Neural progenitor cell (in vitro differentiated cells): ENCODE measurements at regions not wholly inside any gene's neighbourhood (a gene's known extent, or its start where the extent isn't known, plus 50 kb on each side); places are given as distances from the start of the nearest gene placed in this dataset.

Source experiments
- DNase-seq: peaks from one replicate; pipeline ENCODE4 v3.0.0-alpha.2; 2016; ENCODE audit warnings: low spot score
- H2AFZ ChIP-seq: fragments of 200-600 bp; sonication (generic); replicated peaks from 2 replicates; pipeline ENCODE4 v1.6.1; 2016; ENCODE audit warnings: antibody characterized with exemption
- H3F3A ChIP-seq: fragments of 200-600 bp; sonication (generic); 2 replicates; pipeline ENCODE4 v1.6.1; 2016; ENCODE audit warnings: antibody characterized with exemption, low read depth
- H3K27ac ChIP-seq: fragments of 200-600 bp; sonication (generic); 2 replicates; pipeline ENCODE4 v1.5.1; 2016; ENCODE audit warnings: mild to moderate bottlenecking
- H3K27me3 ChIP-seq: fragments of 200-600 bp; sonication (generic); 2 replicates; pipeline ENCODE4 v1.6.1; 2016; ENCODE audit warnings: mild to moderate bottlenecking, moderate library complexity
- H3K36me3 ChIP-seq: fragments of 200-600 bp; sonication (generic); 2 replicates; pipeline ENCODE4 v1.5.1; 2016
- H3K4me1 ChIP-seq: fragments of 200-600 bp; sonication (generic); 2 replicates; pipeline ENCODE4 v1.6.1; 2016; ENCODE audit warnings: mixed run types
- H3K4me2 ChIP-seq: fragments of 200-600 bp; sonication (generic); 2 replicates; pipeline ENCODE4 v1.6.1; 2016
- H3K4me3 ChIP-seq: fragments of 200-600 bp; sonication (generic); 2 replicates; pipeline ENCODE4 v1.5.1; 2016
- H3K79me2 ChIP-seq: fragments of 200-600 bp; sonication (generic); 2 replicates; pipeline ENCODE4 v1.6.1; 2016; ENCODE audit warnings: low read depth
- H3K9ac ChIP-seq: fragments of 200-600 bp; sonication (generic); 2 replicates; pipeline ENCODE4 v1.6.1; 2016
- H3K9me3 ChIP-seq: fragments of 200-600 bp; sonication (generic); 2 replicates; pipeline ENCODE4 v1.5.1; 2016; ENCODE audit warnings: low read depth
- H4K20me1 ChIP-seq: fragments of 200-600 bp; sonication (generic); 2 replicates; pipeline ENCODE4 v1.6.1; 2016; ENCODE audit warnings: low read depth
- H3K27ac Mint-ChIP-seq: 3 replicates; pipeline ENCODE4 v1.8.0; 2021; ENCODE audit warnings: mixed read lengths
- H3K27me3 Mint-ChIP-seq: 2 replicates; pipeline ENCODE4 v1.8.0; 2022; ENCODE audit warnings: low read depth, mild to moderate bottlenecking, inconsistent platforms, moderate library complexity, mixed read lengths; ENCODE audit not compliant: insufficient read depth
- H3K36me3 Mint-ChIP-seq: 3 replicates; pipeline ENCODE4 v1.8.0; 2021; ENCODE audit warnings: mixed read lengths
- H3K4me1 Mint-ChIP-seq: 3 replicates; pipeline ENCODE4 v1.8.0; 2021; ENCODE audit warnings: mixed read lengths
- H3K4me3 Mint-ChIP-seq: 3 replicates; pipeline ENCODE4 v1.8.0; 2021; ENCODE audit warnings: mild to moderate bottlenecking, moderate library complexity, mixed read lengths
- H3K9me3 Mint-ChIP-seq: 3 replicates; pipeline ENCODE4 v1.8.0; 2020; ENCODE audit warnings: mixed read lengths
- EZH2 ChIP-seq: fragments of 200-600 bp; sonication (generic); IDR thresholded peaks from 2 replicates; pipeline ENCODE4 v1.6.1; 2017; ENCODE audit warnings: antibody characterized with exemption, mild to moderate bottlenecking, moderate library complexity
- EZH2phosphoT487 ChIP-seq: fragments of 200-600 bp; sonication (generic); IDR thresholded peaks from 2 replicates; pipeline ENCODE4 v1.6.1; 2017; ENCODE audit warnings: antibody characterized with exemption
- TF ChIP-seq, protein P1 (sequence below): fragments of 200-600 bp; sonication (generic); IDR thresholded peaks from 2 replicates; pipeline ENCODE4 v1.5.1; 2017; ENCODE audit warnings: antibody characterized with exemption, mild to moderate bottlenecking

DNA sequence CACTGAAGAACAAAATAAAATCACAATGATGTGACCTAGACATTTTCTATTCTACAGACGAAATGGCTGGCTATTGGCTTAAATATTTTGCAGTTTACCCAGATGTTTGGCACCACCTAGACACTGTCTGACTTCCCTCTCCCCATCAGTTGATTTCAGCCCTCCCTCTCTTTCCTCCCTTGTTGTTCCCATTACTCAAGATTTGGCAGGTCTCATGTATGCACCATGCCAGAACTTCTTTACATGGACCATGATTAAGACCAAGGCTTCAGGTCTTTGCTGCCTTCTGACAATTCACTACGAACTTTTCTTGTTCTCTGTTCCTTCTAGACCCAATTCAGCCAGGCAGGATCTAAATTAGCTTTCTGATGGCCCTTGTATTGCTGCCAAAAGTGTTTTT lies 66.6 kb upstream of the GDNF start:
- H3K4me1 Mint-ChIP-seq, result no peaks in the 10 kb centered on the region
- Histone ChIP-seq H3K36me3 (no peaks in the 10 kb centered on the region), H3K79me2 (no peaks in the 10 kb centered on the region), H3K9ac (no peak overlapping the region), H2AFZ (no peak overlapping the region), H3K27ac (no peak overlapping the region), H3K27me3 (no peaks in the 10 kb centered on the region), H3K4me3 (no peak overlapping the region), H4K20me1 (no peaks in the 10 kb centered on the region), H3F3A (no peaks in the 10 kb centered on the region), H3K4me1 (no peaks in the 10 kb centered on the region), H3K9me3 (no peaks in the 10 kb centered on the region), H3K4me2 (no peak overlapping the region)
- H3K9me3 Mint-ChIP-seq, result peaks cover 5% of the 10 kb centered on the region
- DNase-seq, result no peak
- H3K27ac Mint-ChIP-seq, result no peak overlapping the region
- peaks cover 7% of the 10 kb centered on the region for H3K27me3 Mint-ChIP-seq
- no peaks in the 10 kb centered on the region for H3K36me3 Mint-ChIP-seq
- TF ChIP-seq EZH2phosphoT487, result no peak
- TF ChIP-seq, protein P1, sequence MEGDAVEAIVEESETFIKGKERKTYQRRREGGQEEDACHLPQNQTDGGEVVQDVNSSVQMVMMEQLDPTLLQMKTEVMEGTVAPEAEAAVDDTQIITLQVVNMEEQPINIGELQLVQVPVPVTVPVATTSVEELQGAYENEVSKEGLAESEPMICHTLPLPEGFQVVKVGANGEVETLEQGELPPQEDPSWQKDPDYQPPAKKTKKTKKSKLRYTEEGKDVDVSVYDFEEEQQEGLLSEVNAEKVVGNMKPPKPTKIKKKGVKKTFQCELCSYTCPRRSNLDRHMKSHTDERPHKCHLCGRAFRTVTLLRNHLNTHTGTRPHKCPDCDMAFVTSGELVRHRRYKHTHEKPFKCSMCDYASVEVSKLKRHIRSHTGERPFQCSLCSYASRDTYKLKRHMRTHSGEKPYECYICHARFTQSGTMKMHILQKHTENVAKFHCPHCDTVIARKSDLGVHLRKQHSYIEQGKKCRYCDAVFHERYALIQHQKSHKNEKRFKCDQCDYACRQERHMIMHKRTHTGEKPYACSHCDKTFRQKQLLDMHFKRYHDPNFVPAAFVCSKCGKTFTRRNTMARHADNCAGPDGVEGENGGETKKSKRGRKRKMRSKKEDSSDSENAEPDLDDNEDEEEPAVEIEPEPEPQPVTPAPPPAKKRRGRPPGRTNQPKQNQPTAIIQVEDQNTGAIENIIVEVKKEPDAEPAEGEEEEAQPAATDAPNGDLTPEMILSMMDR, result no peak
- no peak for TF ChIP-seq EZH2
- no peak overlapping the region for H3K4me3 Mint-ChIP-seq

DNA sequence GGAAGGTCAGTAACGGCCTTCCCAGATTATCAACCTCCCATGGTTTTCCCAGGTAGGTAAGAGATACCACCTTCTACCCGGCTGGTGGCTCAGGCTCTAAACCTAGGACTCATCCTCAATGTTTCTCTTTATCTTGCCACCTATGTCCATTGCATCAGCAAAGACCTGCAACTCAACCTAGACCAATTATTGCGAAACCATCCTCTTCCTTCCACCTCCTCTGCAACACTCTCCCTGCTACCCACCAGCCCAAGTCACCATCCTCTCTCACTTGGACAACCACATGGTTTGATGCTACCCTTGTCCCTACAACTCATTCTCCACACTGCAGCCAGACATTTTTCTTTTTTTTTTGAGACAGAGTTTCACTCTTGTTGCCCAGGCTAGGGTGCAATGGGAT lies 65.4 kb upstream of the GDNF start:
- Histone ChIP-seq H3K4me2 (no peak overlapping the region), H3K79me2 (no peaks in the 10 kb centered on the region), H3K9me3 (no peaks in the 10 kb centered on the region), H3K36me3 (no peaks in the 10 kb centered on the region), H2AFZ (no peak overlapping the region), H3K4me3 (no peak overlapping the region), H3K9ac (no peak overlapping the region), H3K4me1 (no peaks in the 10 kb centered on the region), H4K20me1 (no peaks in the 10 kb centered on the region), H3K27me3 (no peaks in the 10 kb centered on the region), H3F3A (no peaks in the 10 kb centered on the region), H3K27ac (no peak overlapping the region)
- H3K27ac Mint-ChIP-seq, result no peak overlapping the region
- peaks cover 7% of the 10 kb centered on the region for H3K27me3 Mint-ChIP-seq
- DNase-seq, result no peak
- no peak overlapping the region for H3K4me3 Mint-ChIP-seq
- H3K36me3 Mint-ChIP-seq, result no peaks in the 10 kb centered on the region
- peaks cover 5% of the 10 kb centered on the region for H3K9me3 Mint-ChIP-seq
- no peaks in the 10 kb centered on the region for H3K4me1 Mint-ChIP-seq
- TF ChIP-seq, protein P1, result no peak
- no peak for TF ChIP-seq EZH2phosphoT487
- no peak for TF ChIP-seq EZH2

DNA sequence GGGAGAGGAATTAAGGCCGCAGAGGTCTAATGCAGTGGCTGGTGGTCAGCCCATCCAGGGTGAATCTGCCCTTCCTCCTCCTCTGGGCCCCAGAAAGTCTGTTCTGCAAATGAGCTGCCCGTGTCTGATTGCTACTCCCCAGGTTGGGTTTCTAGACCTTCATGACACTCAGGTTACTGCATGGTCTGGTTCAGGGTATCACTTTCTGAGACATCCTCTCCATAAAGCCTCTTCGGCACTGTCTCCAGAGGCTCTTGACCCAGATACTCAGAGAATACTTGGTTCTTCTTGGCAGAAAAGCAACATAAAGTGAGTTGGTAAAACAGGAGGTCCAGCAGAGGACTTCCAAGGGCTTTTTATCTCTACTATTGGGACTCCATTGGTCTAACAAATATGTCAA lies 62.5 kb upstream of the GDNF start:
- Mint-ChIP-seq H3K27ac (no peak overlapping the region), H3K4me1 (no peaks in the 10 kb centered on the region), H3K4me3 (no peak overlapping the region), H3K9me3 (peaks cover 7% of the 10 kb centered on the region), H3K36me3 (no peaks in the 10 kb centered on the region), H3K27me3 (peaks cover 7% of the 10 kb centered on the region)
- H3K4me3 ChIP-seq, result no peak overlapping the region
- no peaks in the 10 kb centered on the region for H4K20me1 ChIP-seq
- H2AFZ ChIP-seq, result no peak overlapping the region
- H3K4me1 ChIP-seq, result no peaks in the 10 kb centered on the region
- H3K79me2 ChIP-seq, result no peaks in the 10 kb centered on the region
- no peaks in the 10 kb centered on the region for H3K9me3 ChIP-seq
- H3K4me2 ChIP-seq, result no peak overlapping the region
- no peak overlapping the region for H3K27ac ChIP-seq
- no peak for DNase-seq
- no peak overlapping the region for H3K9ac ChIP-seq
- no peak for TF ChIP-seq EZH2phosphoT487
- TF ChIP-seq, protein P1, result no peak
- no peak for TF ChIP-seq EZH2
- H3K27me3 ChIP-seq, result no peaks in the 10 kb centered on the region
- H3K36me3 ChIP-seq, result no peaks in the 10 kb centered on the region
- no peaks in the 10 kb centered on the region for H3F3A ChIP-seq
